ENCODE measurements at regions not wholly inside any gene's neighbourhood (a gene's known extent, or its start where the extent isn't known, plus 50 kb on each side); places are given as distances from the start of the nearest gene placed in this dataset.

GRCh38 chr17:34113089-34113488 is 142.0 kb upstream of the CCL2 start:
- DNase-seq = no peak

- no peak for DNase-seq
Measured at GRCh38 chr17:34114174-34114573, 140.9 kb upstream of the CCL2 start.

DNA sequence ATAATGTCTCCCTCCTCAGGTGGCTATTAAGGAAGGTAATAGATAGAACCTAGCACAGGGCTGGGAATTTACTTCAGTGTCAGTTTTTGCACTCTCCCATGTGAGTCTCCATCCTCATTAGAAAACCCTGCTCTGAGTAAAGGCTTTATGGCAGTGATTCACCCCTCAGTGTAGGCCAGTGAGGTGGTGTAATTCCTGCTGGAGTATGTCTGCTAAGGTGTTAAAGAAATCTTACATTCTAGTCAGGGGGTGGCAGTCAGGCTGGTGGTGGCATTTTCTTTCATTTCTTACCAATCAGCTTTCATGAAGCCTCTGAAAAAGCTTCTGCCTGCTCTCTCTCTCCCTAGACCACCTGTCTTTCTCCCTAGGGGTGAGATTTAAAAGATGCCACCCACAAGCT is 138.8 kb upstream of the CCL2 start:
- no peak for DNase-seq

GRCh38 chr17:34117332-34117731 is 137.8 kb upstream of the CCL2 start:
- no peak for DNase-seq

DNA sequence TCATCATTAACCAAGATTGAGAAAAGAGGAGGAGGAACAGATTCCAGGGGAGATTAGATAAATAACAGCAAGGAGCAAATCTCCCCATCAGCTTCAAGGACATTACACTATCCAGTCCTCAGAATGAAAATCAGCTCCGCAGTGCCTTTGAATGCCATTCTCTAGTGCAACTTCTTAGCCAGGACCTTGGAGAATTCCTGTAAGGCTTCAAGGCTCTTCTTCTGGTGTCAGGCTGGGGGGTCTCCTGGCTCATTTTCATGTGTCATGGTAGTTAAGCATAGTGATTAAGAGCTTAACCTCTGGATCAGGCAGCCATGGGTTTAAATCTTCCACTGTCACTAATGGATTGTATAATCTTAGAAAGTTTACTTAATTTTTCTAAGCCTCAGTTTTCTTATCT is 137.3 kb upstream of the CCL2 start:
- no peak for DNase-seq

DNA sequence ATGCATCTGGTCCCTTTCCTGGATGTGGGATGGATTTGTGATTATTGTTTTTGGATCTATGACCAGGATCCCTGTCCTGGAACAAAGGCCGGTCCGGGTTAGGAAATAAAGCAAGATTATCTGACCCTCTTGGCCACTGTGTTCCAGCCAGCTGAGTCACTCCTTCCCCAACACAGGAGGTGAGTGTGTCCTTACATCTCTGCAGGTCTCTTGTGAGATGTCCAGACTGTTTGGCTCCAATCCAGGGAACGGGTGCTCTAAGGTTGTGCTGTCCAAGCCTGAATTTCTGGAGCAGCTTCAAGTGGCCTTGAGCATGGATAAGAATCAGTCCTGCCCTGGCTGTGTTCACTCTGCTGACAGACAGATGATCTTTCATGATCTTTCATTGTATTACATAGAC is 136.5 kb upstream of the CCL2 start:
- no peak for DNase-seq

DNA sequence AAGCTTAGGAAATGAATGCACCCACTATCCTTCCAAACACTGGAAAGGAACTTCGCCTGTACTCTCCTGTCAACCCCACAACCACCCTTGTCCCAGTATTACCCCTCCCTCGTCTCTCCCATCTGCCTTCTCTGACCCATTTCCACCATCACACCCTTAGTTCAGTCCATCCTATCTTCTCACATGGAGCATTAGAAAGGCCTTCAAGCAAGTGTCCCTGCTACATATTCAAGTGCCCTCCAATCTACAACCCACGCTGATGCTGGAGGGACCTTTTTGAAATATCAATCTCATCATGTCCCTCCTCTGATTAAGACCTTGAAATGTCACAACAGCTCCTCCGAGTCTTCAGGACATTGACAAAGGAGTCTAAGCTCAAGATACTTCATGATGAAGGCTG is 133.8 kb upstream of the CCL2 start:
- no peak for DNase-seq

GRCh38 chr17:34122515-34122914 is 132.6 kb upstream of the CCL2 start:
- no peak for DNase-seq

- DNase-seq = no peak
Measured at GRCh38 chr17:34125010-34125409, 130.1 kb upstream of the CCL2 start.

DNA sequence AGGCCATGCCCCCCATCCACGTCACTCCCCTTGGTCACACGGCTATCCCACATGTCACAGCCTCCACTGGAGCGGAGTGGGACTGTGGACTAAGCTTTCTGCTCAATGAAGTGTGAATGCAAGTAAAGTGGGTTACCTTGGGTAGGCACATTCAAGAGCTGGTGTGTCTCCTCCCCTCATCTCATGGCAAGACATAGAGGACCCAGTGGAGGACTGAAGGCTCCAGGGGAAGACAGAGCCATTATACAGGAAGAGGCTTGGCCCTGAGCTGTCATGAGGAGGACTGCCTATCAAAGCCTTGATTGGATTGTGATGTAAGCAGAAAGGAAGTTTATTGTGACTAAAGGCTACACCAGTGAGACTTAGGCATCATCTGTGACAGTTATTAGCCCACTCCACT is 129.2 kb upstream of the CCL2 start:
- no peak for DNase-seq

DNA sequence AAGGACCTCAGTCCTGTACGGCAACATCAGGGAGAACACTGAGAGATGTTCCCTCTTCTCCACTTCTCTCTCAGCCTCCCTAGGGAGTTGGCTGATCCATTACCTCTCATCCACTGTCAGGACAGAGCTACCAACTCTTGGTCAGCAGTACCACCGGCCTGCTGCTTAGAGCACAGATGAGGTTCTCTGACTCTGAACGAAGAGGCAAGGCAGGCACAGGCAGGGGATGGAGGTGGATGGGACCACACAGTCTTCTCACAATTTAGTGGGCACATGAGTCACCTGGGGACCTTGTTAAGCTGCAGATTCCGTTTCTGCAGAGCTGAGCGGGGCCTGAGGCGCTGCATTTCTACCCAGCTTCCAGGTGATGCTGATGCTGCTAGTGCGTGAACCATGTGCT is 128.6 kb upstream of the CCL2 start:
- no peak for DNase-seq

DNA sequence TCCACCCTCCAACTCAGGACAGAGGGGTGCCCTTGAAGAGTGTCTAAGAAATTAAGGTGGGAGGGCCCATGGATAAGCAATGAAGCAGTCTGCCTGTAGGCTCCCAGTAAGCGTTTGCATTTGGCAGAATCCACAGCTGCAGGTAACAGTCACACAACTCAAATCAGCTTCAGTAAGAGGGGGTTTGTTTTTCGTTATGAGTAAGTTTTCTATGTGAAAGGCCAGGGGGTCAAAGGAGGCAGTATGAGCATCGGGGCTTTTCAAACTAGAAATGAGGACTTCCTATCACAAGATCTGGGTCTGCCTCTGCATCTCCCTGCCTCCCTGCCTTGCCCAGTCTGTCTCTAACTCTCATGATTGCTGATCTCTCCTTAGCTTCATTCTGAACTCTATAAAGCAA is 128.1 kb upstream of the CCL2 start:
- DNase-seq = no peak

DNA sequence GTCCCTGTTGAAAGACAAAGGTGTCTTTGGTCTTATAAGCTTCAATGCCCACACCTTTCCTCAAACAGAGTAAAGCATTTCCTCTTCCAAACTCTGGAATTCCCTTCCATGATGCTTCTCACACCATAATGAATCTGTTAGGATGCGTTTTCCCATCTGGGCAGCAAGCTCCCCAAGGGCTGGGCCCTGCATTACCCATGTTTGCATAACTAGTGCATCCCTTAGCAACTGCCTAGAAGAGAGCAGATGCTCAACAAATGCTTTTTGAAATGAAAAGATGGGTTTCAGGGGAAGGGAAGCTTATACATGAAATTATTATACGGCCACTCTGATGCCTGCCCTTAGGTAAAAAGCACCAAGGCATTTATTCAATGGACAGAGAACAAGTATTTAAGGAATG is 124.5 kb upstream of the CCL2 start:
- no peak for DNase-seq

DNA sequence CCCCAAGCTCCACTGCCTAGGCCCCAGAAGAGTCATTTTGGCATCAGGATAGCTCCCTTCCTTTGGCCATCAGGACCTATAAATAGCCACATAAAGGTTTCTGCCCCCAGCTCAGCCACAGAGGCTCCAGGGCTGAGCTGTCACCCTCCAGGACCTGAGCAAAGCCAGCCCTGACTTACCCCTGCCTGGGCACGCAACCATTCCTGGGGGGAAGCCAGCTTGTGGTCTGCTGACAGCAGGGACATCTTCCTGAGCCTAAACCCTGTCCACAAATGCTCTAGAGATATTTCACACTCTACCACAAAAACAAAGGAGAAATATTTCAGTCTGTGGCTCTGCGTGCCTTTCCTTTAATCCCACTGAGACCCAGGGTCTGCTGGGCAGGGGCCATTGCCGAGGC is 123.7 kb upstream of the CCL2 start:
- no peak for DNase-seq

DNA sequence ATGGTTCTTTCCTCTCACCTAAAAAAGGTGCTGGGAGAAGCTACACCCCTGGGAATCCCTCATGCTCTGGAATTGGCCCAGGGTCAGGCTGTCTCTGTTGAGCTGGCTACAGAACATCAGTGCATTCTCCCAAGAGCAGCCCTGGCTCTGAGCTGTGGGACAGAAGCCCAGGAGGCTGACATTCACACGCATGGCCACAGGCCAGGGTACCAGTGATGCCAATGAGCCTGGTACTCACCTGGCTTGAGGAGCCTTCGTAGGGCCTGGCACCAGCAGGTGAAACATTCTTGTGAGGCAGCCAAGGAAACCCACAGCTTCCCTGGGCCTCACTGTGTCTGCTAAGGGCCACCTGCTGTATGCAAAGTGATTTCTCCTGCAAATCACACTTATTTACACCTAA is 121.7 kb upstream of the CCL2 start:
- no peak for DNase-seq

DNA sequence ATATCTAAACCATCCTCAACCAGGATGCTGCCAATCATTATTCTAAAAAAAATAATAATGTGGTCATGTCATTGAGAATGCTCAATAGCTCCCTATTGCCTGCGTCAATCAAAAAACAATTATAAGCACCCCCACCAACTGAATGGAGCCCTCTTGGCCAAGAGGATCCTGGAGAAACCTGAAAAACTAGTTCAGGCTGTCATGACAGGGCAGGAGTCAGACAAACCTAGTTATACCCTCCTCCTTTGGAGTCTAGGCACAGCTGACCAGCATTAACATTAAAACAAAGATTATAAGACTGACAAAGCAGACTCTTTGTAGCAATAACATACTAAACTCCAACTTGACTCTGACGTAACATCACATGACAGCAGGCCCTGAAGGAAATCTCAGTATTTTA is 119.2 kb upstream of the CCL2 start:
- DNase-seq = no peak

DNA sequence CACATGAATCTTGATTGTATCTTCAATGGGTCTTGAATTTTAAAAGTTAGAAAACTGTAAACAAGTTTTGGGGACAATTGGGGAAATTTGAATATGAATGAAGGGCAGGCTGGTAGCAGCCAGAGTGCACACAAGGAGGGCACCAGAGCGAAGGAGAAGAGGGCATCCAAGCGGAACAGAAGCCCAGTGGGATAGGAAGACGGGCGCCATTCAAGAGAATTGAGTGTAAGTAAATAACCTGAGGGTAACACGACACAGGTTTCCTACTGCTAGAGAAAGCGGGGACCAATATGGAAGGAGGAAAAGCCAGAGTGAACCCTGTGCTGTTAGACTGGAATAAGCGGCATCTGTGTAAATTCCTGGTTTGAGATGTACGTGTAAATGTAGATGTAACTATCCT is 115.1 kb upstream of the CCL2 start:
- no peak for DNase-seq

- no peak for DNase-seq
Measured at GRCh38 chr17:34141590-34141989, 113.5 kb upstream of the CCL2 start.

- DNase-seq = no peak
Measured at GRCh38 chr17:34143430-34143829, 111.7 kb upstream of the CCL2 start.

DNA sequence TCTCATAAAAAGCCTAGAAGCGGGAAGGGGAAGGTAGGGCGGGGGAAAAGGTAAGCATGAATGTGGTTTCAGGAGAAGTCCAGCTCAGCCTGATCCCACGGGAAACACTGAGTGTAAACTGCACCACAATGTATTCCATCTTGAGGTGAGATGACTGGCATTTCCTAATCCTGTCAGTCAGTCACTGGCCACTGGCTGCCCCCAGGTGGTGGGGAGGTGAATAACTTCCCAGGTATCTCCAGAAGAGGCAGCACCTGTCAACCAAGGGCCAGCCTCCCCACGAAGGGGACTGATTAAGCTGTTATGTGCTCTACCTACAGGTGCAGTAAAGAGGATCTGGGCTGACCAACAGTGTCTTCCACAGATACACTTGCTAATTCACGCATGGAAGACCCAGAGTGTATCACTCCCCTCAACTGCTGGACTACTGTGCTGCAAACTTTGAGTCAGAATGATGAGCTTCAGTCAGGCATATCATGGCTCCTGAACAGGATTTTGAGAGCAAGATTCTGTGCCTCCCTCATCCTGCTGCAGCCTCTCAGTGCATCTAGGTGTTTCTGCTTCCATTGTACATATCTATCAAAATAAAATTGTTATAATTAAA is 108.5 kb upstream of the CCL2 start:
- peak; percentile 3 to 34 for DNase-seq

- DNase-seq = no peak
Measured at GRCh38 chr17:34151102-34151501, 104.0 kb upstream of the CCL2 start.

- DNase-seq = no peak
Measured at GRCh38 chr17:34153991-34154390, 101.1 kb upstream of the CCL2 start.

DNA sequence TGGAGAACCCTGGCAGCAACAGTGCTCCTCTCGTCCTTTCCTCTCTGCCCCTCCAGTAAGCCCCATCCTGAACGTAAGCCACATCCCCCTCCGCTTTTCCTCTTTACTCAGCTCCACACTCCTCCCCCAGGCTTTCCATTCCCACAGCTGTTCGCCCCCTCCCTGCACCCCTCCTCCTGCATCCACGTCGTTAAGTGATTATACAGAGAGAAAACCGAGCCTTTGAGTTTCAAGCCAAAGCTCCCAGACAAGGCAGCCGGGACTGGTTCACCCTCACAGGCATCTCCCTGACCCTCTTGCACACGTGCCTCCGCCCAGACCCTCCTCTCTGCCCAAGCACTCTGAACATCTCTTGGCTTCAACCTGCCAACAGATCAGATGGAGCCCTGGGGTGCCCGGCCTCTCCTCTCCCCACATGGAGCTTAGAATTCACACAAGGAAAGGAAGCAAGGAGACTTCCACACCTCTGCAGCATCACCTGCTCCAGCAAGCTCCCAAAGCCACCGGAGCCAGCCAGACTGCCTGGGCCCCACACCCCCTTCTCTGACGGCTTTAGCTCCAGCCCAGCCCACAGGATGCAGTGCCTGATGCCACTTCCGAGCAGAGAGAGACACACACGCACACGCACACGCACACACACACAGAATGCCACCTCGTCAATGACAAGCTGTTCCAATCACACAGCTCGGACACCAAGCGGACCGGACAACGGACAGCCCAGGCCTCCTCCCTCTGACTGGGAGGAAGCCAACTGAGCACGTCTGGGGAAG is 99.9 kb upstream of the CCL2 start:
- DNase-seq = no peak

- no peak for DNase-seq
Measured at GRCh38 chr17:34155947-34156346, 99.1 kb upstream of the CCL2 start.

GRCh38 chr17:34156401-34156740 is 98.7 kb upstream of the CCL2 start:
- DNase-seq = no peak
